GM18502 (cell line): ENCODE measurements at regions not wholly inside any gene's neighbourhood (a gene's known extent, or its start where the extent isn't known, plus 50 kb on each side); places are given as distances from the start of the nearest gene placed in this dataset.
"Not testable (repeated sequence)": the region's sequence is repeated elsewhere in the genome, so short reads cannot be mapped to it uniquely, and the experiment has no call there.

Experiments used
- ATAC-seq: cut with Tn5 transposase; IDR thresholded peaks from one replicate; pipeline ENCODE4 v1.9.1; 2021; ENCODE audit warnings: mild to moderate bottlenecking; ENCODE audit not compliant: unreplicated experiment, poor library complexity

GRCh38 chr9:87193925-87194868 lies 246.9 kb upstream of the GAS1 start:
- ATAC-seq: no peak

- ATAC-seq: no peak
These were observed 248.0 kb upstream of the GAS1 start for GRCh38 chr9:87195306-87195705.

DNA sequence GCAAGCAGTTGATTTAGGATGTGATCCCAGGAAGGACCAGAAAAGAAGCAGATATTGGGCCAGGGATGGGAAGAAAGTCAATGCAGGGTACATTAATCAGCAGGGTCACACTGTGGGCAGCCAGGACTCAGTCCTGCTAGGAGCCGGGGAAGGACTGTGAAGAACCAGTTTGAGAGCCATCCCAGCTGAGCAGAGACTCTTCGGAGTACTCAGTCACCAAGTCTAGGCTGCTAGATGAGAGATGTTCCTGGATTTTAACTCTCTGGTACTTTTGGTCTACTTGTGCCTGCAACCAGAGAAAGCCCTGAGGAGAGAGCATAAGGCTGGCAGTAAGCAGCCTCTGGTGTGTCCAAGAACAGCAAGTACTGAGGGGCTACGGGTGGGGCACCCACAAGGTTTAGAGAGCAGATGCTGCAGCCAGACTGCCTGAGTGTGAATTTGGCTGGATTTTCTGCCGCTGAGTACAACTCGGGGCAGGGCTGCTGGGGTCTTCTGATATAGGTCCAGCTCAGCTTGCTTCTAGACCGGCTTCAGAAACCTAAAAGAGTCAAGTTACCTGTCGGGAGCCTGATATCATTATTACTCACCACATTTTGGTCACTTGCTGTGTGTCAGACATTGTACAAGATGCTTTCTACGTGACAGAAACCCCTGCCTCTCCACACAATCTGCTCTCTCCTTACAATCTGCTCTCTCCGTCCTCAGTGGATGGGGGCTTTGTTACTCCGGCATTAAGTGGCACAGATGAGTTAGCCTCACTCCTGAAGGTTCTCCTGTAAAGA lies 250.2 kb upstream of the GAS1 start:
- ATAC-seq: no peak

- ATAC-seq: no peak
These were observed 251.4 kb upstream of the GAS1 start for GRCh38 chr9:87198716-87199115.

GRCh38 chr9:87199278-87199677 lies 252.0 kb upstream of the GAS1 start:
- no peak for ATAC-seq

GRCh38 chr9:87199782-87200181 lies 252.5 kb upstream of the GAS1 start:
- no peak for ATAC-seq

DNA sequence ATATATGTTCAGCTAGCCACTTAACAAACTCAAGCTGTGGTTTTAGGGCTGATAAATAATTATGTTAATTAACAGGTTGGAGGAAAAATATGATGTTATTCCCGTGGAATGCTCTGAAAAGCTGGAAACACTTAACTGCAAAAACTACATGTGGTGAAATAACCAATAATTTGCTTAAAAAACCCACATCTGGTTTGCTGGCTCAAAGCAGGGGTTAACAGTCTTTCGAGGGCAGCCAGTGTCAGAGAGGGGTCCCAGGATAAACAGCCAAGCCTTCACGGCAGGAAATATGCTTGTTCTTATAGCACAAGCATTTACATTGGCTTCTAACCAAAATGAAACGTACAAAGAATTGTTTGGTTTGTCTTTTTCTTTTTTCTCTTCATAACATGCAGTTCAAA lies 254.0 kb upstream of the GAS1 start:
- no peak for ATAC-seq

- no peak for ATAC-seq
These were observed 258.9 kb upstream of the GAS1 start for GRCh38 chr9:87206064-87206661.

- not testable (repeated sequence) for ATAC-seq
These were observed 263.4 kb upstream of the GAS1 start for GRCh38 chr9:87210658-87211057.

GRCh38 chr9:87211669-87212068 lies 264.4 kb upstream of the GAS1 start:
- ATAC-seq: no peak

DNA sequence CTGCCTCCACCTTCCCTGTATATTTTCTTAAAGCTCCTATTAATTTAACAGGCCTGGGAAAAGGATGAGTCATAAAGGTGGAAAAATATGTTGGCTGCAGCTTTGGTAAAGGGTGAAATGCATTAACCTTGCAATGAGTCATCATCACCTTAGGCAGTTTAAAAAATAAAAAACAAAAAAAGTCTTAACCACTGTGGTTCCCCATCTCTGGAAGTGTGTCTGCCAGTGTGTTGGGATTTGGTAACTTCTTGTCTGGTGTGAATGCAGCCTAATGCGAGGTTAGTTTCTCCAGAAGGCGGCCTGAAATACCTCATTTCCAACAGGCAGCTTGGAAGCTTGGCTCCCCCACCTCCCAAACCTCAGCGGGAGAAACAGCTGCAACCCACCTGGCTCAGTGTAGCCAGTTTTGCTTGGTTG lies 265.3 kb upstream of the GAS1 start:
- no peak for ATAC-seq

DNA sequence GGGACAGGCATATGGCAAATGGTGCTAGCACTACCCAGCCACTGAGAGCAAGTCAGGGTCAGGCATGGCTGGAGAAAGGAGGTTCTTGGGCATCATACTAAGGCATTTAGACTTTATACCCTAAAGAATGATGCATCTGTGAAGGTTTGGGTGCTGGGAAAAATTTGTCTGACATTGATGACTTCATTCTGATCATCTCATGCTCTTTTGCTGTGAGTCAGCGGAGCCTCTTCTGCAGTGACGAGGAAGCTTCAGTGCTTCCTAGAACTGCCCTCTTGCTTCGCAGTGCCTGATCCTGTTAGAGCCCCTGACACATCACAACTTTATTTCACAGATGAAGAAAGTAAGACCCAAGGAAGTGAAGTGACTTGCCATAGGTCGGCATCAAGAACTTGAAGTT lies 266.6 kb upstream of the GAS1 start:
- ATAC-seq: no peak

DNA sequence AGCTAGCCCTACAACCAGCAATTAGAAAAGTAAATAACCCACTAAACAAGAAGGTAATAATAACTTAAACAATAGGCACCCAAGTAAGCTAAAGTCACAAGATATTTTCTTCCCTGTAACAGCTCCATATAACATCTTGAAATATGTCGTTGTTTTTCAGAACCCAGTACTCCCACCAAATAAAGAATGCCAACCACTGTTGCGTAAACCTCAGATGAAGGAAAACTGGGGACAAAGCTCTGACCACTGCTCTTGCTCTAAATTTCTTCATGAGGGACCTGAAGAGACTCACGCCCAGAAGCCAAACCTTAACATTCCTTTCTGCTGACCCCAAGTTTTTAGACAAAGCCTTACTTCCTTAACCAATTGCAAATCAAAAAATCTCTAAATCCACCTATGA lies 267.7 kb upstream of the GAS1 start:
- no peak for ATAC-seq

DNA sequence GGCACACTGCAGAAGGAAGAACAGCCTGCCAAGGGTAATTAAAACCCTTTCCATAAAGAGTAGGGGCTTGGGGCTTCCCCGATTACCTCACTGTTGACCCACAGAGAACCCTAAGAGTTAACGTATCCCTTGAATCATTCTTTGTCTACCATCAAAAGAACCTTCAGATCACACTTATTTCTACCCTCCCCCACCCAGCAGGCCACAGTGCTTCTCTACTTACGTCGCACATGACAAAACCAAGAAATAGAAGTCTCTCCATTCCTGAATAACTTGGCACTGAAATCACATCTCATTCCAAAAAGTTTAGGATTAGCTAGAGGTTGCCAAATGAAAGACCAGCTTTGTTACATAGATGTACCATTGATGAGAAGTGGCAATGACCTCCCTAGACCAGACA lies 268.7 kb upstream of the GAS1 start:
- ATAC-seq: no peak

DNA sequence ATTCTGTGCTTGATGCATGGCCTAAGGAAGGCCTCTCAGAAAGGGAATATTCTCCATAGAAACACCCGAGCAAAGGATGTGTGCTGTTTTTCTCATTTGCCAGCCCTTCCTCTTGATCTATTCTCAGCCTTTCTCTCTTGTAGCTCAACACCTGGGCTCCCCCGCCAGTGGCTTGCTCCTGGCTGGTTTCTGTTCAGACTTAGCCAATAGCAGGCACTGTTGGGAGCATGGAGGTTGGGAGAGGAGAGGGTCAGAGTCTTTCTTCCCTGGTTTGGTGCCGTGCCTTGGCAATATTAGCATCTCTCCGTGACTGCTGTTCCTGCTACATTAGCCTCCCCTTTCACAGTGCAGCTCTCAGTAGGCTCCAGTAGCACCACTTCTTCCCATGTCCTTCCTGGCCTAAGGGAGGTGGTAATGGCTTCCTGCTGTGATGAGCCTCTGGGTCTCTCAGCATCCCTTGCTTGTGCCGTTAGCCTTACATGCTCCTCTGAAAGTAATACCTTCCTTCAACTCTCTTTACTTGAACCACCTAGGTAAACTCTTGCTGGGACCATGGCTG lies 269.7 kb upstream of the GAS1 start:
- no peak for ATAC-seq

- no peak for ATAC-seq
These were observed 274.0 kb upstream of the DAPK1 start for GRCh38 chr9:87223392-87224246.

DNA sequence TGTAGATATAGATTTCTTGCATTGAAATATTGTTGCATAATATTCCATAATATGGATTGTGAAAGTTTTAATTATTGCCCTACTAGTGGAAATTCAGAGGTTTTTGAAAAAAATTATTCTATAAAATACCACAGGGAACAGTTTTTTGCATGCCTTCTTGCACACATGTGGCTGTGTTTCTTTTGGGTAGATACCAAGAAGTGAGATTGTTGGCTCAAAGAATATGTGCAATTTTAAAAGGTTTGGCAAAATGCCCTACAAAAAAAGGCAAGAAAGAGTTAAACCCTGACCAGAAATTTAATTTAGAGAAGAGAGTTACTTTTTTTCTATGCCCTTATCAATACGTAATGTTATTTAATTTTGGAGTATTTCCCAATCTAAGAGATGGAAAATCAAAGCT lies 270.8 kb upstream of the DAPK1 start:
- no peak for ATAC-seq

GRCh38 chr9:87227456-87227855 lies 270.2 kb upstream of the DAPK1 start:
- ATAC-seq: no peak

DNA sequence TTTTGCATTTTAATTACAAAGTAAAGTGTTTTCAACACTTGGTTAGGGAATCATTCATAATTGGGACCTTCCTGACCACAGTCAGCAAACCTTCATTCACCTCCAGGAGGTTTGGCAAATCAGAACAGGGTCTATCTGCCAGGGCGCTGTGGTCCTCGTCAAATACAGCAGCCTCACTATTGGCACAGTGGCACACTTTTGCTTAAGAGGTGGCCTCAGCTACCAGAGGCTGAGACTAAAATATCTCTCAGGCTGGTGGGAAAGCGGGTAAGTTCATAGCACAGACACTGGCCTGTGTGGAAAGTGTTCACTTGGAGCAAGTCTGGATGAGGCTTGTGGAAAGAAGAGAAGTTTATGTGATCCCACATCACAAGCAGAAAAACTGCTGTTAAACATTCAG lies 268.6 kb upstream of the DAPK1 start:
- no peak for ATAC-seq

DNA sequence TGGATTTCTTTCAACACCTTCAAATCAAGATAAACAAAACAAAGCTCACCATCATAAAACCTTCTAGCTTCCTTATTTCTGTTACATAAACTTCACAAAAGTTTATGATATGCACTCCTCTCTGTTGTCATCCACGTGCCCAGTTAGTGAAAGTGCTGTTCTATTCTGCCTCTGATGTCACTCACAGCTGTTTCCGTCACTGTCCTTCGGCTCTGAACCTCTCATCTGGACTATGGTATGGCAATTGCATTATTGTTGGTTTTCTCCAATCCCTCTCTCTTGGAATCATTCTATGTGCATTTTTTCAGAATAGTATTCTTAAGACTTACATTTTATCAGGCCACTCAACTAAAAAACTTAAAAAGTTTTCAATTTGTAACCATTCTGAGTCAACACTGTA lies 264.2 kb upstream of the DAPK1 start:
- ATAC-seq: no peak
